OCI-LY7 (cell line): ENCODE measurements at regions not wholly inside any gene's neighbourhood (a gene's known extent, or its start where the extent isn't known, plus 50 kb on each side); places are given as distances from the start of the nearest gene placed in this dataset.

Experiments
- BruUV-seq: library from RNA; stranded (reverse); fragments of 400-500 nt; replicated peaks from 2 replicates; lab custom pipeline; 2021; lab: Mats Ljungman, UMichigan
- CTCF ChIA-PET: fragments of 300-600 bp; sonication (Branson Sonifier 250); formaldehyde crosslinking; loops from one replicate; lab custom pipeline; 2022; ENCODE audit warnings: antibody characterized with exemption; ENCODE audit not compliant: unreplicated experiment; lab: Charles Lee
- POLR2A ChIA-PET: fragments of 300-600 bp; sonication (Branson Sonifier 250); formaldehyde crosslinking; loops from one replicate; lab custom pipeline; 2022; ENCODE audit warnings: antibody characterized with exemption; lab: Charles Lee
- DNase-seq: peaks from one replicate; pipeline ENCODE4 v3.0.0-alpha.2; 2015; ENCODE audit warnings: low spot score
- H2AFZ ChIP-seq: fragments of 200-600 bp; sonication (generic), shearing (Covaris generic); 2 replicates; pipeline ENCODE4 v1.6.1; 2014; ENCODE audit warnings: mild to moderate bottlenecking, antibody characterized with exemption, low read length, moderate library complexity
- H3K27ac ChIP-seq: fragments of 200-600 bp; sonication (generic); 2 replicates; pipeline ENCODE4 v1.5.1; 2014; ENCODE audit warnings: mixed run types, low read depth, mild to moderate bottlenecking, moderate library complexity, low read length, inconsistent platforms; ENCODE audit not compliant: poor library complexity, severe bottlenecking
- H3K36me3 ChIP-seq: fragments of 200-600 bp; sonication (generic); 2 replicates; pipeline ENCODE4 v1.6.1; 2014; ENCODE audit warnings: mild to moderate bottlenecking, antibody characterized with exemption, low read length, moderate library complexity, mixed read lengths; ENCODE audit not compliant: insufficient read depth
- H3K4me1 ChIP-seq: fragments of 200-600 bp; sonication (generic); 2 replicates; pipeline ENCODE4 v1.5.1; 2014; ENCODE audit warnings: mild to moderate bottlenecking, low read length; ENCODE audit not compliant: insufficient read depth, poor library complexity, severe bottlenecking
- H3K4me2 ChIP-seq: fragments of 200-600 bp; sonication (generic); 2 replicates; pipeline ENCODE4 v1.6.1; 2014; ENCODE audit warnings: mild to moderate bottlenecking, low read length
- H3K4me3 ChIP-seq: fragments of 200-600 bp; sonication (generic); 2 replicates; pipeline ENCODE4 v1.5.1; 2014; ENCODE audit warnings: mild to moderate bottlenecking, low read depth, low read length; ENCODE audit not compliant: poor library complexity, severe bottlenecking
- H3K79me2 ChIP-seq: fragments of 200-600 bp; sonication (generic); 2 replicates; pipeline ENCODE4 v1.6.1; 2016; ENCODE audit warnings: low read depth, mild to moderate bottlenecking, low read length, moderate library complexity, mixed read lengths; ENCODE audit not compliant: insufficient read depth
- H3K9me2 ChIP-seq: fragments of 200-600 bp; sonication (generic); 2 replicates; pipeline ENCODE4 v1.6.1; 2016; ENCODE audit warnings: mild to moderate bottlenecking, low read length, mixed read lengths; ENCODE audit not compliant: insufficient read depth
- H3K9me3 ChIP-seq: fragments of 200-600 bp; sonication (generic); 2 replicates; pipeline ENCODE4 v1.6.1; 2014; ENCODE audit warnings: mild to moderate bottlenecking, mixed run types, low read length, mixed read lengths
- H4K20me1 ChIP-seq: fragments of 200-600 bp; sonication (generic); 2 replicates; pipeline ENCODE4 v1.6.1; 2014; ENCODE audit warnings: mild to moderate bottlenecking, antibody characterized with exemption, low read length, moderate library complexity, mixed read lengths; ENCODE audit not compliant: insufficient read depth
- EZH2phosphoT487 ChIP-seq: fragments of 200-600 bp; sonication (generic); IDR thresholded peaks from 2 replicates; pipeline ENCODE4 v1.6.1; 2018; ENCODE audit warnings: low read depth, borderline replicate concordance, mild to moderate bottlenecking, mixed run types, antibody characterized with exemption, low read length, moderate library complexity, mixed read lengths
- intact Hi-C: fragments of 100-400 bp; cut with micrococcal nuclease; formaldehyde crosslinking; loops from one replicate; pipeline ENCODE4 v1.10.0; 2022; ENCODE audit not compliant: unreplicated experiment
- TF ChIP-seq, protein P1 (sequence below): fragments of 200-600 bp; sonication (generic); conservative IDR thresholded peaks from 2 replicates; pipeline ENCODE4 v1.5.1; 2014; ENCODE audit warnings: mild to moderate bottlenecking, antibody characterized with exemption, low read length, moderate library complexity, mixed read lengths

DNA sequence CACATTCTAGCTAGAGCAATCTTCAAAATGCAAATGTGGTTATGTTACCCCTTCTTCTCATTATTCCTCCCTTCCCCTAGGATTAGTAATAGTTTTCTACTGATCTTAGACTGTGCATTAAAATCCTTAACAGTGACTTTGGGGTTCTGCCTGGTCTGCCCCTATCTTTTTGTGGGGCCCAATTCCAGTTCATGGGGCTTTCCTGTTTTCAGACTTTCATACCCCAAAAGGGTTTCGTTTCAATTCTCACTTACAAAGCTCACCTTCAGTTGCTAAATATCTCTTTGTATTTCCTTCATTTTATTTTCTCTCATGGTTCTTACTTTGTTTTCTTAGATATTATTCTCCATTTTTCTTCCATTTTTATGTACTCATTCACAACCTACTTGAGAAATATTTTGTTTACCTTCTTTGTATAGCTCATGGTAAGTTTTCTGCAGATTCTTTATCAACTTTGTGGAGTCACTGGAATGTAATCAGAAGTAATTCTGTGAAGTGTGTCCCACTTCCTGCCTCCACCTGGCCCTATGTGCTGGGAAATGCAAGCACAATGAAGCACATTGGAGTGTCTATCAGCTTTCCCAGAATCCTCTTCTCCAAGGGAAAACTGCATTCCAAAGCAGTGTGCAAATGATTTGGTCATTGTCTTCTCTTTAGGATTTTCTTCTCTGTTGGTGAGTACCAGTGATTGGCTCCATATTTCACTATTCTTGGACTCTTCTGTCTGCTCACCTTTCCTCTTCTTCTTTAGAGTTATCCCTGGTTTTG, 350.2 kb downstream of the ZNF326 start:
- no peak overlapping the region for H3K4me2 ChIP-seq
- intact Hi-C loops = no loop called here
- no peaks in the 10 kb centered on the region for H3K79me2 ChIP-seq
- no peaks in the 10 kb centered on the region for H3K9me2 ChIP-seq
- H3K4me3 ChIP-seq = no peak overlapping the region
- ChIA-PET POLR2A (no interaction called here), CTCF (no interaction called here)
- DNase-seq = no peak
- no peaks in the 10 kb centered on the region for H4K20me1 ChIP-seq
- no TSS peak for BruUV-seq
- H3K36me3 ChIP-seq = no peaks in the 10 kb centered on the region
- H3K9me3 ChIP-seq = no peaks in the 10 kb centered on the region
- no peaks in the 10 kb centered on the region for H3K4me1 ChIP-seq
- H2AFZ ChIP-seq = no peak overlapping the region
- no peak overlapping the region for H3K27ac ChIP-seq
- no peak for TF ChIP-seq EZH2phosphoT487
- TF ChIP-seq, protein P1, sequence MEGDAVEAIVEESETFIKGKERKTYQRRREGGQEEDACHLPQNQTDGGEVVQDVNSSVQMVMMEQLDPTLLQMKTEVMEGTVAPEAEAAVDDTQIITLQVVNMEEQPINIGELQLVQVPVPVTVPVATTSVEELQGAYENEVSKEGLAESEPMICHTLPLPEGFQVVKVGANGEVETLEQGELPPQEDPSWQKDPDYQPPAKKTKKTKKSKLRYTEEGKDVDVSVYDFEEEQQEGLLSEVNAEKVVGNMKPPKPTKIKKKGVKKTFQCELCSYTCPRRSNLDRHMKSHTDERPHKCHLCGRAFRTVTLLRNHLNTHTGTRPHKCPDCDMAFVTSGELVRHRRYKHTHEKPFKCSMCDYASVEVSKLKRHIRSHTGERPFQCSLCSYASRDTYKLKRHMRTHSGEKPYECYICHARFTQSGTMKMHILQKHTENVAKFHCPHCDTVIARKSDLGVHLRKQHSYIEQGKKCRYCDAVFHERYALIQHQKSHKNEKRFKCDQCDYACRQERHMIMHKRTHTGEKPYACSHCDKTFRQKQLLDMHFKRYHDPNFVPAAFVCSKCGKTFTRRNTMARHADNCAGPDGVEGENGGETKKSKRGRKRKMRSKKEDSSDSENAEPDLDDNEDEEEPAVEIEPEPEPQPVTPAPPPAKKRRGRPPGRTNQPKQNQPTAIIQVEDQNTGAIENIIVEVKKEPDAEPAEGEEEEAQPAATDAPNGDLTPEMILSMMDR = no peak

DNA sequence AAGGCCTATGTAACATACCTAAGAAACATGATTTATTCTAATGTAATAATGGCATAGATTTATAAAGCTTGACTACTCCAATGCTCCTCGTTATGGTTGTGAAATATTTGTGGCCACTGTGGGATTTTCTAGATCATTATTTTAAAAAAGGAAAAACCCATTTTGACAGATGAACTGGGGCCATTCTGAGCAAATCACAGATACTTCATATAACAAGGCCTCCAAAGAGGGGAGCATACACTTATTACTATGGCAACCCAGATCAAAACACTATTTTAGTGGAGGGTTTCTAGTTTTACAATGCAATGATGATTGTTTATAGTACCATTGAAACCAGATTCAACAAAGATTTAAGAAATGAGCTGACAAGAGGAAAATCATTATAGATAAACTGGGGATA, 346.6 kb downstream of the ZNF326 start:
- Histone ChIP-seq H3K79me2 (no peaks in the 10 kb centered on the region), H3K4me2 (no peak overlapping the region), H2AFZ (no peak overlapping the region), H4K20me1 (no peaks in the 10 kb centered on the region), H3K27ac (no peak overlapping the region), H3K4me1 (no peaks in the 10 kb centered on the region), H3K4me3 (no peak overlapping the region), H3K36me3 (no peaks in the 10 kb centered on the region), H3K9me3 (no peaks in the 10 kb centered on the region), H3K9me2 (no peaks in the 10 kb centered on the region)
- ChIA-PET POLR2A (no interaction called here), CTCF (no interaction called here)
- no peak for TF ChIP-seq EZH2phosphoT487
- TF ChIP-seq, protein P1 = no peak
- no peak for DNase-seq
- no TSS peak for BruUV-seq
- intact Hi-C loops = no loop called here

- no peaks in the 10 kb centered on the region for H3K4me1 ChIP-seq
- H3K4me3 ChIP-seq = no peak overlapping the region
- no peaks in the 10 kb centered on the region for H3K9me3 ChIP-seq
- H3K9me2 ChIP-seq = no peaks in the 10 kb centered on the region
- ChIA-PET CTCF (no interaction called here), POLR2A (no interaction called here)
- H4K20me1 ChIP-seq = no peaks in the 10 kb centered on the region
- no peak overlapping the region for H2AFZ ChIP-seq
- TF ChIP-seq, protein P1 = no peak
- TF ChIP-seq EZH2phosphoT487 = no peak
- H3K27ac ChIP-seq = no peak overlapping the region
- intact Hi-C loops = no loop called here
- H3K4me2 ChIP-seq = no peak overlapping the region
- BruUV-seq = no TSS peak
- H3K36me3 ChIP-seq = no peaks in the 10 kb centered on the region
- H3K79me2 ChIP-seq = no peaks in the 10 kb centered on the region
- no peak for DNase-seq
Observed at GRCh38 chr1:90340606-90341005, 345.7 kb downstream of the ZNF326 start.
